CD4-positive, alpha-beta T cell (primary cell): ENCODE measurements at regions not wholly inside any gene's neighbourhood (a gene's known extent, or its start where the extent isn't known, plus 50 kb on each side); places are given as distances from the start of the nearest gene placed in this dataset.

Experiments used
- ATAC-seq: fragments of 200-7000 bp; cut with Tn5 transposase; one replicate; pipeline ENCODE4 v1.10.0; 2022; ENCODE audit warnings: mild to moderate bottlenecking; ENCODE audit not compliant: poor library complexity
- CTCF ChIA-PET: fragments of 350-600 bp; sonication (Branson Sonifier 250); formaldehyde crosslinking; loops from one replicate; lab custom pipeline; 2021; ENCODE audit warnings: antibody characterized with exemption, inconsistent platforms; lab: Charles Lee
- POLR2A ChIA-PET: fragments of 350-600 bp; sonication (Branson Sonifier 250); formaldehyde crosslinking; loops from one replicate; lab custom pipeline; 2021; ENCODE audit warnings: antibody characterized with exemption, inconsistent platforms; lab: Charles Lee
- DNase-seq, 14 experiments: peaks; one replicate each; pipeline ENCODE4 v3.0.0-alpha.2; 2013 to 2020; ENCODE audit warnings: mixed read lengths in 2 of 14
- H3K27ac ChIP-seq, 2 donors: one replicate each; pipeline versions ENCODE4 v1.5.1 to v1.7.0; 2013; ENCODE audit warnings: low read length in 2 of 2, low read depth in 1 of 2, mild to moderate bottlenecking in 1 of 2
- H3K27me3 ChIP-seq, 2 experiments: 1 replicate in 1 of 2; 2 replicates in 1 of 2; pipeline versions ENCODE4 v1.6.1 to v1.7.0; 2013; ENCODE audit warnings: low read length in 2 of 2, control low read depth in 1 of 2, mild to moderate bottlenecking in 1 of 2, moderate library complexity in 1 of 2; ENCODE audit not compliant: insufficient read depth in 2 of 2, control insufficient read depth in 1 of 2
- H3K36me3 ChIP-seq: one replicate; pipeline ENCODE4 v1.6.1; 2013; ENCODE audit warnings: low read length, control low read depth; ENCODE audit not compliant: insufficient read depth
- H3K4me1 ChIP-seq: one replicate; pipeline ENCODE4 v1.6.1; 2013; ENCODE audit warnings: low read length, control low read depth; ENCODE audit not compliant: insufficient read depth
- H3K4me3 ChIP-seq: one replicate; pipeline ENCODE4 v1.5.1; 2013; ENCODE audit warnings: mild to moderate bottlenecking, low read length, moderate library complexity
- H3K9me3 ChIP-seq, 2 experiments: 1 replicate in 1 of 2; 2 replicates in 1 of 2; pipeline versions ENCODE4 v1.6.1 to v1.7.0; 2013; ENCODE audit warnings: low read length in 2 of 2, mild to moderate bottlenecking in 2 of 2, control low read depth in 1 of 2, moderate library complexity in 1 of 2; ENCODE audit not compliant: control insufficient read depth in 1 of 2, insufficient read depth in 1 of 2
- H3K27ac Mint-ChIP-seq: one replicate; pipeline ENCODE4 v1.8.0; 2020; ENCODE audit warnings: mixed read lengths
- H3K27me3 Mint-ChIP-seq: one replicate; pipeline ENCODE4 v1.8.0; 2021; ENCODE audit warnings: mixed read lengths
- H3K36me3 Mint-ChIP-seq: one replicate; pipeline ENCODE4 v1.8.0; 2021; ENCODE audit warnings: low read depth, mixed read lengths
- H3K4me1 Mint-ChIP-seq: one replicate; pipeline ENCODE4 v1.8.0; 2021; ENCODE audit warnings: low read depth, mixed read lengths
- H3K4me3 Mint-ChIP-seq: one replicate; pipeline ENCODE4 v1.8.0; 2020; ENCODE audit warnings: mild to moderate bottlenecking, mixed read lengths
- H3K9me3 Mint-ChIP-seq: one replicate; pipeline ENCODE4 v1.8.0; 2020; ENCODE audit warnings: mixed read lengths
- CTCF ChIP-seq: fragments of 200-600 bp; IDR thresholded peaks from one replicate; pipeline ENCODE4 v1.8.0; 2022; ENCODE audit warnings: antibody characterized with exemption, mild to moderate bottlenecking
- intact Hi-C, 2 experiments: fragments of 100-400 bp; cut with DNase I in 1 of 2; cut with micrococcal nuclease in 1 of 2; formaldehyde crosslinking; loops; one replicate each; pipeline versions ENCODE4 v1.15.1 to v1.9.0; 2023 to 2025; cut with DNase I, micrococcal nuclease

GRCh38 chr9:33742051-33742450 lies 53.3 kb upstream of the PRSS3 start:
- intact Hi-C loops = no loop called here
- CTCF ChIA-PET = no interaction called here
- peaks cover 3 to 4% of the 10 kb centered on the region in 2 experiments for H3K27me3 ChIP-seq
- ATAC-seq (no peak), DNase-seq (no peak)
- POLR2A ChIA-PET = no interaction called here
- Mint-ChIP-seq H3K27me3 (peaks cover 50% of the 10 kb centered on the region), H3K27ac (no peak overlapping the region), H3K36me3 (peaks cover 3% of the 10 kb centered on the region), H3K9me3 (peaks cover 22% of the 10 kb centered on the region), H3K4me3 (no peak overlapping the region), H3K4me1 (no peaks in the 10 kb centered on the region)
- no peak for TF ChIP-seq CTCF
- H3K36me3 ChIP-seq = no peaks in the 10 kb centered on the region
- peaks cover 5 to 13% of the 10 kb centered on the region in 2 experiments for H3K9me3 ChIP-seq
- H3K27ac ChIP-seq = no peak overlapping the region
- H3K4me3 ChIP-seq = no peak overlapping the region
- H3K4me1 ChIP-seq = no peaks in the 10 kb centered on the region

- Mint-ChIP-seq H3K36me3 (peaks cover 3% of the 10 kb centered on the region), H3K4me1 (no peaks in the 10 kb centered on the region), H3K9me3 (peaks cover 22% of the 10 kb centered on the region), H3K27me3 (peaks cover 54% of the 10 kb centered on the region), H3K4me3 (no peak overlapping the region), H3K27ac (no peak overlapping the region)
- DNase-seq (no peak), ATAC-seq (no peak)
- Histone ChIP-seq H3K4me1 (no peaks in the 10 kb centered on the region), H3K4me3 (no peak overlapping the region), H3K9me3 (peaks cover 5 to 13% of the 10 kb centered on the region in 2 experiments), H3K27ac (no peak overlapping the region), H3K36me3 (no peaks in the 10 kb centered on the region), H3K27me3 (peaks cover 3 to 4% of the 10 kb centered on the region in 2 experiments)
- ChIA-PET POLR2A (no interaction called here), CTCF (no interaction called here)
- intact Hi-C loops = no loop called here
- no peak for TF ChIP-seq CTCF
Observed at GRCh38 chr9:33742519-33742918, 52.8 kb upstream of the PRSS3 start.
